ENCODE measurements at regions not wholly inside any gene's neighbourhood (a gene's known extent, or its start where the extent isn't known, plus 50 kb on each side); places are given as distances from the start of the nearest gene placed in this dataset.

DNA sequence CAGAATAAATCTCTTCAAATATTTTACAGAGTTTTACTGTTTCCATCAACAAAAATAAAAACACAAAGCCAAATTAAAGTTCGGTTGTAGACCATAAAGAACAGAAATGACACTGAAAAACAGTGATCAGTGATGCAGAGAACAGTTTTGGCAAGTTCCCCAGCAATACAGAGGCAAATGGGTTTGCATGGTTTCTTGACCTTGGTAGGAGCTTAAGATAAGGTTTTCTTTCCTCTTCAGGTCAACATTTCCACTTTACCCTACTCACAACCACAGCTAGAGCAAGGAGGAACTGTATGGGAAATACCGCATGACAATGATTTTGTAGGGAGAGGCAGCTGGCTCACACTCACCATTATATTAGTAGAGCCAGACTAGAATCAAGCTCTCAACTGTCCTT is 199.5 kb downstream of the SH2D4B start:
- Histone ChIP-seq H3K9me2 (ENCODE audit: insufficient read depth) (no peaks in the 10 kb centered on the region), H3K4me1 (replicated peaks; ENCODE audit: insufficient read depth) (no peaks in the 10 kb centered on the region), H3K79me2 (ENCODE audit: low read depth) (no peaks in the 10 kb centered on the region), H3K27me3 (ENCODE audit: insufficient read depth, low read depth) (peaks cover 50% of the 10 kb centered on the region), H2AFZ (no peak overlapping the region), H3K27ac (no peak overlapping the region), H3K9me3 (ENCODE audit: insufficient read depth, low read depth) (no peaks in the 10 kb centered on the region), H3K4me2 (no peak overlapping the region), H3K36me3 (ENCODE audit: low read depth) (no peaks in the 10 kb centered on the region), H4K20me1 (ENCODE audit: insufficient read depth) (no peaks in the 10 kb centered on the region; the same call in 1 of the 2 replicates), H3F3A (ENCODE audit: insufficient read depth, low read depth) (no peaks in the 10 kb centered on the region), H3K4me3 (no peak overlapping the region)
- BruUV-seq (replicated peaks) = no TSS peak
- TF ChIP-seq, protein P1, sequence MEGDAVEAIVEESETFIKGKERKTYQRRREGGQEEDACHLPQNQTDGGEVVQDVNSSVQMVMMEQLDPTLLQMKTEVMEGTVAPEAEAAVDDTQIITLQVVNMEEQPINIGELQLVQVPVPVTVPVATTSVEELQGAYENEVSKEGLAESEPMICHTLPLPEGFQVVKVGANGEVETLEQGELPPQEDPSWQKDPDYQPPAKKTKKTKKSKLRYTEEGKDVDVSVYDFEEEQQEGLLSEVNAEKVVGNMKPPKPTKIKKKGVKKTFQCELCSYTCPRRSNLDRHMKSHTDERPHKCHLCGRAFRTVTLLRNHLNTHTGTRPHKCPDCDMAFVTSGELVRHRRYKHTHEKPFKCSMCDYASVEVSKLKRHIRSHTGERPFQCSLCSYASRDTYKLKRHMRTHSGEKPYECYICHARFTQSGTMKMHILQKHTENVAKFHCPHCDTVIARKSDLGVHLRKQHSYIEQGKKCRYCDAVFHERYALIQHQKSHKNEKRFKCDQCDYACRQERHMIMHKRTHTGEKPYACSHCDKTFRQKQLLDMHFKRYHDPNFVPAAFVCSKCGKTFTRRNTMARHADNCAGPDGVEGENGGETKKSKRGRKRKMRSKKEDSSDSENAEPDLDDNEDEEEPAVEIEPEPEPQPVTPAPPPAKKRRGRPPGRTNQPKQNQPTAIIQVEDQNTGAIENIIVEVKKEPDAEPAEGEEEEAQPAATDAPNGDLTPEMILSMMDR (conservative IDR thresholded peaks at IDR 0.05) = no peak
- TF ChIP-seq EZH2 (IDR thresholded peaks at IDR 0.05; ENCODE audit: low read depth) = no peak
- intact Hi-C loops (cut with micrococcal nuclease; ENCODE audit: unreplicated experiment) = no loop called here
- CTCF ChIA-PET = no interaction called here
- DNase-seq = no peak
- POLR2A ChIA-PET (ENCODE audit: unreplicated experiment) = no interaction called here

DNA sequence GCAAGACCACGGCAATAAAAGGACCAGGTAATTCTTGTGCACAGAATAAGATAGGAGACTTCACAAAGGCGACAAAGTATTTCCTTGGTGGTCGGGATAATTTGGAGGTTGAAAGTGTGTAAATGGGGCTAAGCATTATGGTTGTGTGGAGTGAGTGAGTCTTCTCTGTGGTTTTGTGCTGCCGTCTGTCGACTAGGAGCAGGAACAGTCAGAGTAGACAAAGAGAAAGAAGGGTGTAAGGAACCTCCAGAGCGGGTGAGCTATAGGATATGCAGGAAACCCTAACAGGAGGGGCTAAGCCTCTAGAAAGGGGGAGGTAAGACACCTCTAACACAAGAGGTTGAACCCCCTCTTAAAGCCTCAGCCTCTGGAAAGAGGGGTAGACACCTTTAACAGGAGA is 201.6 kb downstream of the SH2D4B start:
- intact Hi-C loops (cut with micrococcal nuclease; ENCODE audit: unreplicated experiment) = no loop called here
- BruUV-seq (replicated peaks) = no TSS peak
- no peaks in the 10 kb centered on the region for H3F3A ChIP-seq (ENCODE audit: insufficient read depth, low read depth)
- no peaks in the 10 kb centered on the region for H3K9me2 ChIP-seq (ENCODE audit: insufficient read depth)
- H3K4me2 ChIP-seq = no peak overlapping the region
- H3K36me3 ChIP-seq (ENCODE audit: low read depth) = no peaks in the 10 kb centered on the region
- H4K20me1 ChIP-seq (ENCODE audit: insufficient read depth) = no peaks in the 10 kb centered on the region; the same call in 1 of the 2 replicates
- no peak overlapping the region for H3K4me3 ChIP-seq
- H3K27ac ChIP-seq = no peak overlapping the region
- CTCF ChIA-PET = no interaction called here
- no peaks in the 10 kb centered on the region for H3K4me1 ChIP-seq (replicated peaks; ENCODE audit: insufficient read depth)
- H3K9me3 ChIP-seq (ENCODE audit: insufficient read depth, low read depth) = no peaks in the 10 kb centered on the region
- POLR2A ChIA-PET (ENCODE audit: unreplicated experiment) = no interaction called here
- DNase-seq = no peak
- TF ChIP-seq, protein P1 (conservative IDR thresholded peaks at IDR 0.05) = no peak
- TF ChIP-seq EZH2 (IDR thresholded peaks at IDR 0.05; ENCODE audit: low read depth) = no peak
- no peak overlapping the region for H2AFZ ChIP-seq
- peaks cover 70% of the 10 kb centered on the region for H3K27me3 ChIP-seq (ENCODE audit: insufficient read depth, low read depth)
- no peaks in the 10 kb centered on the region for H3K79me2 ChIP-seq (ENCODE audit: low read depth)

DNA sequence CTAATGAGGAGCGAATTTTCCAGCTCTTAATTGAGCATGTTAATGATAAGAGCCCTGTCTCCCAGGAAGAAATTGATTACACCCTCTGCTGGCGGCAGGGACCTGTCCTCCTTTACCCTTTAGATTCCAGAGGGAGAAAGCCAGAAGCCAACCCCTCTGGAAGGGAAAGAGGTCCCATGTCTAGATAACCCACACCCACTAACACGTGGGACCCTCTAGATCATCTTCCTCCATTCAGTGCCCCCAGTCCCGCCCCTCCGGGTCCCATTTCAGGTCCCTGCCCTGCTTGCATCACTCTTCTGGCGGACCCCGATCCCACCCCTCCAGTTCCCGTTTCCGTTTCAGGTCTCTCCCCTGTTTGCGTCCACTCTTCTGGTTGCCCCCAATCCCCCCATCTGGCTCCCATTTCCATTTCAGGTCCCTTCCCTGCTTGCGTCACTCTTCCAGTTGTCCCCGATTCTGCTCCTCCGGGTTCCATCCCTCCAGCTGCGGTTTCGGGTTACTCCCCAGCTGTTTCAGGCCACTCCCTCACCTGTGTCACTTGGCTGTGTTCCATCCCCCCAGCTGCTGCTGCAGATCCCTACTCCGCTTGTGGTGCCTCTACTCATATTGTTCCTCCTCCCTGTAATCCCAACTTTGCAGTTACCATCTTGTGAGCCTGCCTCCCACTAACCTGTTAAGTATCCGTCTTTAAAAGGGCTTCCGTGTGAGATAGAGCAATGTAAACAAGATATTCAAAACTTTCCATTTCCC is 202.4 kb downstream of the SH2D4B start:
- no peaks in the 10 kb centered on the region for H3F3A ChIP-seq (ENCODE audit: insufficient read depth, low read depth)
- H3K36me3 ChIP-seq (ENCODE audit: low read depth) = no peaks in the 10 kb centered on the region
- no peaks in the 10 kb centered on the region for H3K9me3 ChIP-seq (ENCODE audit: insufficient read depth, low read depth)
- intact Hi-C loops (cut with micrococcal nuclease; ENCODE audit: unreplicated experiment) = no loop called here
- no peaks in the 10 kb centered on the region for H3K4me1 ChIP-seq (replicated peaks; ENCODE audit: insufficient read depth)
- H3K4me2 ChIP-seq = no peak overlapping the region
- no TSS peak for BruUV-seq (replicated peaks)
- no peaks in the 10 kb centered on the region for H3K9me2 ChIP-seq (ENCODE audit: insufficient read depth)
- H3K27me3 ChIP-seq (ENCODE audit: insufficient read depth, low read depth) = peaks cover 78% of the 10 kb centered on the region
- H3K79me2 ChIP-seq (ENCODE audit: low read depth) = no peaks in the 10 kb centered on the region
- TF ChIP-seq, protein P1 (conservative IDR thresholded peaks at IDR 0.05) = no peak
- no peak for TF ChIP-seq EZH2 (IDR thresholded peaks at IDR 0.05; ENCODE audit: low read depth)
- CTCF ChIA-PET = no interaction called here
- H3K27ac ChIP-seq = no peak overlapping the region
- H2AFZ ChIP-seq = no peak overlapping the region
- POLR2A ChIA-PET (ENCODE audit: unreplicated experiment) = no interaction called here
- no peak for DNase-seq
- no peaks in the 10 kb centered on the region; the same call in 1 of the 2 replicates for H4K20me1 ChIP-seq (ENCODE audit: insufficient read depth)
- no peak overlapping the region for H3K4me3 ChIP-seq
